ENCODE measurements at regions not wholly inside any gene's neighbourhood (a gene's known extent, or its start where the extent isn't known, plus 50 kb on each side); places are given as distances from the start of the nearest gene placed in this dataset.

DNA sequence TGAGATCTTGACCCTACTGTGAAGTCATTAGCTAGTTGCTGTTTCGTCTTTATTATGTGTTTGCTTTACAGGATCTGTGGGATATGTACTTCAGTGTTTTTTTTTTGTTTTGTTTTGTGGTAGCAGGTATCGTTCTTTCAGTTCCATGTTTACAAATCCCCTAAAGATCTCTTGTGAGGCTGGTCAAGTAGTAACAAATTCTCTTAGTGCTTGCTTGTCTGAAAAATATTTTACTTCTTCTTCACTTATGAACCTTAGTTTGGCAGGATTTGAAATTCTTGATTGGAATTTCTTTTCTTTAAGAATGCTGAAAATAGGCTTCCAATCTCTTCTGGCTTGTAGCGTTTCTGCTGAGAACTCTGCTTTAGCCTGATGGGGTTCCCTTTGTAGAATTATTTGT, 235.8 kb upstream of the ALCAM start:
- TF ChIP-seq, protein P1, sequence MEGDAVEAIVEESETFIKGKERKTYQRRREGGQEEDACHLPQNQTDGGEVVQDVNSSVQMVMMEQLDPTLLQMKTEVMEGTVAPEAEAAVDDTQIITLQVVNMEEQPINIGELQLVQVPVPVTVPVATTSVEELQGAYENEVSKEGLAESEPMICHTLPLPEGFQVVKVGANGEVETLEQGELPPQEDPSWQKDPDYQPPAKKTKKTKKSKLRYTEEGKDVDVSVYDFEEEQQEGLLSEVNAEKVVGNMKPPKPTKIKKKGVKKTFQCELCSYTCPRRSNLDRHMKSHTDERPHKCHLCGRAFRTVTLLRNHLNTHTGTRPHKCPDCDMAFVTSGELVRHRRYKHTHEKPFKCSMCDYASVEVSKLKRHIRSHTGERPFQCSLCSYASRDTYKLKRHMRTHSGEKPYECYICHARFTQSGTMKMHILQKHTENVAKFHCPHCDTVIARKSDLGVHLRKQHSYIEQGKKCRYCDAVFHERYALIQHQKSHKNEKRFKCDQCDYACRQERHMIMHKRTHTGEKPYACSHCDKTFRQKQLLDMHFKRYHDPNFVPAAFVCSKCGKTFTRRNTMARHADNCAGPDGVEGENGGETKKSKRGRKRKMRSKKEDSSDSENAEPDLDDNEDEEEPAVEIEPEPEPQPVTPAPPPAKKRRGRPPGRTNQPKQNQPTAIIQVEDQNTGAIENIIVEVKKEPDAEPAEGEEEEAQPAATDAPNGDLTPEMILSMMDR (IDR thresholded peaks at IDR 0.05; ENCODE audit: borderline replicate concordance, extremely low read depth, low read length, poor library complexity, severe bottlenecking), result no peak
- TF ChIP-seq EZH2 (IDR thresholded peaks at IDR 0.05; ENCODE audit: borderline replicate concordance, low read depth, low read length, severe bottlenecking), result no peak
